ENCODE measurements at regions not wholly inside any gene's neighbourhood (a gene's known extent, or its start where the extent isn't known, plus 50 kb on each side); places are given as distances from the start of the nearest gene placed in this dataset.

GRCh38 chr3:176954517-176954916 is 242.8 kb downstream of the TBL1XR1 start:
- TF ChIP-seq CTCF (IDR thresholded peaks at IDR 0.05; ENCODE audit: insufficient read depth, missing control alignments): no peak
- no peak for FAIRE-seq

DNA sequence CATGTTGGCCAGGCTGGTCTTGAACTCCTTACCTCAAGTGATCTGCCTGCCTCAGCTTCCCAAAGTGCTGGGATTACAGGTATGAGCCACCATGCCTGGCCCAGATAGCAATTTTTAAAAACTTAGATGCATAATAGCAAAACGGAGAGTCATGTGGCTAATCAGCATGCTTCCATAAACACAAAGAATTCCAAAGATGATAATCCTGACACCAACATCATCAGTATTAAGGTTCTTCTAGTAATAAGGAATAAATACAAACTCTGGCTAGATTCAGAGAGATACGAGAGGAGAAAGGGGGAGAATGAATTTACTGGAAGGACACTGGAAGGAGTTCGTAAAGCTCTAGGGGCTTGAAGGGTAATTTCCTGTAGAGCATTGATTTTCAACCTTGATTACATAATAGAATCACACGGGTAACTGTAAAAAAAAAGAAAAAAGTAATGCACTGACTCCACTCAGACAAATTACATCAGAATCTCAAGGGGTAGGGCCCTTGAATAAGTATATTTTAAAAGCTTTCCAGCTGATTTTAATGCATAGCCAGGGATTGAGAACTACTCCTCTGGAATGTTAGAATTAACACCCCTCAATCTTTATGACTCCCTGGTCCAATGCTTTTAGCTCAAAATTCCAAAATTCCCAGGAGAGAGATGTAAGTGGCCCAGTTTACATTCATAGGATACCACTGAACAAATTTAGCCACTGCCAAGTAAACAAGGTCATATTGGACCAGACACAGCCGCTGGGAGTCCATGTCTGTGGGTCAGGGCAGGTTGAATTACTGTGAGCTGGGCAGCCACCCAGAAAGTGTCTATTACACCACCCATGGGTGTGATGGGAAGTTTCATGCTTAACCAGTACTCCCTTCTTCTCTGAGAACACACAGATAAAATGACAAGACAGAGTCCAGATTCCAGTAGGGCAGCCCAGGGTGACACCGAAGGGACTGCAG is 243.9 kb downstream of the TBL1XR1 start:
- FAIRE-seq (no peak), DNase-seq (ENCODE audit: insufficient read length, low spot score) (no peak)
- no peak for TF ChIP-seq CTCF (IDR thresholded peaks at IDR 0.05; ENCODE audit: insufficient read depth, missing control alignments)

More at GRCh38 chr3:176954517-176954916, 242.8 kb downstream of the TBL1XR1 start:
- DNase-seq (ENCODE audit: insufficient read length, low spot score): no peak

DNA sequence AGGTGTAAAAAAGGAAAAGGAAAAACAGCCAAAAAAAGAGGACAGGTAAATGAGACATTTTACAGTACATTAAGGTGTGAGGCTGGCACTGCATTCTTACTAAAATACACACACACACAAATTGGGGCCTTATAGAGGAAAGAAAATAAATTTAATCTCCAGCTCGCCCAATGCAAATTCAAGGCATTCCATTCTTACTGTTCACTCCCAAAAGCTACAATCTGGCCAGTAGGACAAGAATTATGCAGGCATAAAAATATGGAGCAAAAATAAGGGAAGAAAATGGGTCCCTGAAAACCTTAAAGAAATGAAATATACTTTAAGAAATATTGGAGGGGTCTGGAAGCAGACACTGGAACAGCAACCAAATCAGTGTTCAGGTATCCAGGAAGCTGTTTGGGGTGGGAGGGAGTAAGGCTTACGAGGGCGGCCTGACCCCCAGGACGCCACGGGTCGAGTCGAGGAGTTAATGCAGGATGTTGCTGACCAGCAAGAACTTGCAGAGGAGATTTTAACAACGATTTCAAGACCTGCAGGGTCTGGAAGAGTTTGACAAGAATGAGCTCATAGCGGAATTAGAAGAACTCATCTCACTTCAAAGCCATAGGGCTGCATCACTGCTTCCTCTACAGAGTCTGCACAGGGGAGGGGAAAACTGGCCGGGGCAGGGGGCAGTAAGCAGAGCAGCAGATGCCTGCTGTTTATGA is 245.5 kb downstream of the TBL1XR1 start:
- no peak for TF ChIP-seq CTCF (IDR thresholded peaks at IDR 0.05; ENCODE audit: insufficient read depth, missing control alignments)
- FAIRE-seq: no peak
- DNase-seq (ENCODE audit: insufficient read length, low spot score): no peak

DNA sequence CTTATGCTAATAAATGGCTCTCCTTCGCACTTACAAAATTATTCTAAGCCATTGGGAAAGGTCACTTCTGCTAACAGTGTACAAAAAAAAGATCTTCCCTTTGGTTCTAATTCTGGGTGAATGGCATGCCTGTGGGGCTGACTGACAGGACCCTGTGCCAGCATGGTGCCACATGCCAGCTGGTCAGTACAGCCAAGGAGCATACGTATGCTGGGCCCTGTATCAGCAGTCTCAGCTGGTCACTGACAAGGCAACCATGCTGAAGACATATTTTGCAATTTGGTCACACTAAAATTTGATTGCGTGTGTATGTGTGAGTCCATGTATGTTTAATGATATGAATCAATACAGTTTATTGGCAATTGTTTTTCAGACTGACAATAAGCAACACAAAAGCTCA is 246.1 kb downstream of the TBL1XR1 start:
- TF ChIP-seq CTCF (IDR thresholded peaks at IDR 0.05; ENCODE audit: insufficient read depth, missing control alignments): no peak
- DNase-seq (ENCODE audit: insufficient read length, low spot score): no peak
- FAIRE-seq: no peak

- no peak for DNase-seq (ENCODE audit: insufficient read length, low spot score)
- no peak for FAIRE-seq
Measured at GRCh38 chr3:176950743-176951142, 246.5 kb downstream of the TBL1XR1 start.

DNA sequence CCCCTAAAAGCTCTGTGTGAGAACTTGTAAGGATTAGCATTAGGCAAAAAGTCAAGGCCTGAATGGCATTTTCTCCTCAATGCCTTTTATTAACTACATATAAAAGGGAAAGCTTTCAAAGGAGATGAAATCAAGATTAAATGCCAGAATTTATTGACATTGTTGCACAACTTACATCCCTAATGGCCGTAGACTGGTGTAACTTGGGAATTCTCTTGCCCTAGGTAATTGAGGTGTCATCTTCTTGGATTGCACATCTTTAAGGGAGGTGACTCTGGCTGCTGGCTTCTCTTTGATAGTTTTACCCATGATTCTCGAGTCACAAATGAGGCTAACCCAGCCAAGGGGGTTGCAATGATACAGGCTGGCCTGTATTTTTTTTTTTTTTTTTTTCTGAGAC is 249.1 kb downstream of the TBL1XR1 start:
- TF ChIP-seq CTCF (IDR thresholded peaks at IDR 0.05; ENCODE audit: insufficient read depth, missing control alignments): no peak
- no peak for DNase-seq (ENCODE audit: insufficient read length, low spot score)
- FAIRE-seq: no peak

More at GRCh38 chr3:176950743-176951142, 246.5 kb downstream of the TBL1XR1 start:
- no peak for TF ChIP-seq CTCF (IDR thresholded peaks at IDR 0.05; ENCODE audit: insufficient read depth, missing control alignments)

All from D721Med (cell line).